ENCODE measurements at regions not wholly inside any gene's neighbourhood (a gene's known extent, or its start where the extent isn't known, plus 50 kb on each side); places are given as distances from the start of the nearest gene placed in this dataset.

GRCh38 chr5:60365001-60365400 lies 335.0 kb downstream of the DEPDC1B start:
- TF ChIP-seq EZH2 (IDR thresholded peaks at IDR 0.05; ENCODE audit: borderline replicate concordance) (no peak), CTCF (IDR thresholded peaks at IDR 0.05; ENCODE audit: poor library complexity) (no peak)
